Putamen (tissue), 1 donor: ENCODE measurements at regions not wholly inside any gene's neighbourhood (a gene's known extent, or its start where the extent isn't known, plus 50 kb on each side); places are given as distances from the start of the nearest gene placed in this dataset.

Experiments used
- DNase-seq: peaks from one replicate; pipeline ENCODE4 v3.0.0-alpha.2; 2016; ENCODE audit warnings: low spot score

GRCh38 chr3:43979645-43980044 lies 262.0 kb upstream of the TOPAZ1 start:
- no peak for DNase-seq

- DNase-seq: no peak
These were observed 246.8 kb upstream of the TOPAZ1 start for GRCh38 chr3:43994657-43995546.

- DNase-seq: no peak
These were observed 245.9 kb upstream of the TOPAZ1 start for GRCh38 chr3:43995547-43996378.

- DNase-seq: no peak
These were observed 245.0 kb upstream of the TOPAZ1 start for GRCh38 chr3:43996379-43997301.

- no peak for DNase-seq
These were observed 244.4 kb upstream of the TOPAZ1 start for GRCh38 chr3:43997316-43997715.

GRCh38 chr3:43997788-43998369 lies 243.8 kb upstream of the TOPAZ1 start:
- DNase-seq: no peak

- DNase-seq: no peak
These were observed 243.3 kb upstream of the TOPAZ1 start for GRCh38 chr3:43998370-43998835.

- peak; percentile 80 for DNase-seq
These were observed 242.6 kb upstream of the TOPAZ1 start for GRCh38 chr3:43998836-43999727.

- DNase-seq: no peak
These were observed 241.9 kb upstream of the TOPAZ1 start for GRCh38 chr3:43999728-44000319.

- DNase-seq: no peak
These were observed 241.1 kb upstream of the TOPAZ1 start for GRCh38 chr3:44000586-44000985.

GRCh38 chr3:44001072-44001471 lies 240.6 kb upstream of the TOPAZ1 start:
- no peak for DNase-seq

- no peak for DNase-seq
These were observed 237.9 kb upstream of the TOPAZ1 start for GRCh38 chr3:44003801-44004200.

GRCh38 chr3:44011680-44012079 lies 230.0 kb upstream of the TOPAZ1 start:
- DNase-seq: no peak

GRCh38 chr3:44012160-44012899 lies 229.4 kb upstream of the TOPAZ1 start:
- DNase-seq: no peak

- DNase-seq: no peak
These were observed 227.7 kb upstream of the TOPAZ1 start for GRCh38 chr3:44013967-44014366.

- DNase-seq: no peak
These were observed 226.5 kb upstream of the TOPAZ1 start for GRCh38 chr3:44015170-44015569.

- no peak for DNase-seq
These were observed 224.9 kb upstream of the TOPAZ1 start for GRCh38 chr3:44016818-44017217.

- no peak for DNase-seq
These were observed 222.8 kb upstream of the TOPAZ1 start for GRCh38 chr3:44018926-44019325.

GRCh38 chr3:44019736-44020135 lies 221.9 kb upstream of the TOPAZ1 start:
- no peak for DNase-seq
